HL-60 (cell line): ENCODE measurements at regions not wholly inside any gene's neighbourhood (a gene's known extent, or its start where the extent isn't known, plus 50 kb on each side); places are given as distances from the start of the nearest gene placed in this dataset.

Source experiments
- DNase-seq, 2 experiments: peaks; one replicate each; pipeline ENCODE4 v3.0.0-alpha.2; 2010 to 2020; ENCODE audit warnings: low read depth in 1 of 2, low spot score in 1 of 2
- H3K27ac ChIP-seq: fragments of 250-450 bp; sonication (Bioruptor Pico); replicated peaks from 2 replicates; pipeline ENCODE4 v1.5.1; 2020; ENCODE audit warnings: mild to moderate bottlenecking, moderate library complexity
- H3K27me3 ChIP-seq: fragments of 250-450 bp; sonication (Bioruptor Pico); 2 replicates; pipeline ENCODE4 v1.5.1; 2021; ENCODE audit warnings: mild to moderate bottlenecking, moderate library complexity; ENCODE audit not compliant: insufficient read depth, poor library complexity, severe bottlenecking
- H3K4me3 ChIP-seq: replicated peaks from 2 replicates; pipeline ENCODE4 v1.5.1; 2011; ENCODE audit warnings: mild to moderate bottlenecking, control low read depth, low read length; ENCODE audit not compliant: insufficient read depth
- GABPA ChIP-seq: IDR thresholded peaks from 2 replicates; pipeline ENCODE4 v1.6.1; 2012; ENCODE audit warnings: low read depth
- POLR2AphosphoS5 ChIP-seq: IDR thresholded peaks from 2 replicates; pipeline ENCODE4 v1.6.1; 2012; ENCODE audit warnings: low read depth
- SPI1 ChIP-seq: IDR thresholded peaks from 2 replicates; pipeline ENCODE4 v1.6.1; 2012; ENCODE audit warnings: low read depth, mild to moderate bottlenecking, borderline replicate concordance
- TF ChIP-seq, protein P1 (sequence below): IDR thresholded peaks from 2 replicates; pipeline ENCODE4 v1.6.1; 2012; ENCODE audit warnings: low read depth; ENCODE audit not compliant: insufficient replicate concordance
- TF ChIP-seq, protein P2 (sequence below): IDR thresholded peaks from one replicate; pipeline ENCODE4 v1.5.1; 2011; ENCODE audit warnings: low read length, control low read depth, inconsistent platforms; ENCODE audit not compliant: insufficient read depth

DNA sequence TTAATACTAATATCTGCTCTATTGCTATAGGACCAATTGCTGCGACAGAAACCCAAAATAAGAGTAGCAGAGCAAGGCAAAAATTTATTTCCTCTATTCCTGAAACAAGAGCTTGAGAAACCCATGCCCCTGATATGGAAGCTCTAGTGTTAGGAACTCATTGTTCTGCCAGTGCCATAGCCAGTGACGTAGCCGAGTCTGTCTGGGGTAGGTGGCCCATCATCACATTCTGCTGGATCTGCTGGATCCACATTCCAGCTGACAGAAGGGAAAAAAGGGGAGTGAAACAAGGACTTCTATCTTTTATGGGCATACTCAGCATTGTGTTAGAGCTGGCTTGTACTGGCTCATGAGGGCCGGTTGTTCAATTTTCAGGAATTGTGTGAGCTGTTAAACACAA is 248.9 kb upstream of the MON1B start:
- DNase-seq = no peak
- TF ChIP-seq, protein P1, sequence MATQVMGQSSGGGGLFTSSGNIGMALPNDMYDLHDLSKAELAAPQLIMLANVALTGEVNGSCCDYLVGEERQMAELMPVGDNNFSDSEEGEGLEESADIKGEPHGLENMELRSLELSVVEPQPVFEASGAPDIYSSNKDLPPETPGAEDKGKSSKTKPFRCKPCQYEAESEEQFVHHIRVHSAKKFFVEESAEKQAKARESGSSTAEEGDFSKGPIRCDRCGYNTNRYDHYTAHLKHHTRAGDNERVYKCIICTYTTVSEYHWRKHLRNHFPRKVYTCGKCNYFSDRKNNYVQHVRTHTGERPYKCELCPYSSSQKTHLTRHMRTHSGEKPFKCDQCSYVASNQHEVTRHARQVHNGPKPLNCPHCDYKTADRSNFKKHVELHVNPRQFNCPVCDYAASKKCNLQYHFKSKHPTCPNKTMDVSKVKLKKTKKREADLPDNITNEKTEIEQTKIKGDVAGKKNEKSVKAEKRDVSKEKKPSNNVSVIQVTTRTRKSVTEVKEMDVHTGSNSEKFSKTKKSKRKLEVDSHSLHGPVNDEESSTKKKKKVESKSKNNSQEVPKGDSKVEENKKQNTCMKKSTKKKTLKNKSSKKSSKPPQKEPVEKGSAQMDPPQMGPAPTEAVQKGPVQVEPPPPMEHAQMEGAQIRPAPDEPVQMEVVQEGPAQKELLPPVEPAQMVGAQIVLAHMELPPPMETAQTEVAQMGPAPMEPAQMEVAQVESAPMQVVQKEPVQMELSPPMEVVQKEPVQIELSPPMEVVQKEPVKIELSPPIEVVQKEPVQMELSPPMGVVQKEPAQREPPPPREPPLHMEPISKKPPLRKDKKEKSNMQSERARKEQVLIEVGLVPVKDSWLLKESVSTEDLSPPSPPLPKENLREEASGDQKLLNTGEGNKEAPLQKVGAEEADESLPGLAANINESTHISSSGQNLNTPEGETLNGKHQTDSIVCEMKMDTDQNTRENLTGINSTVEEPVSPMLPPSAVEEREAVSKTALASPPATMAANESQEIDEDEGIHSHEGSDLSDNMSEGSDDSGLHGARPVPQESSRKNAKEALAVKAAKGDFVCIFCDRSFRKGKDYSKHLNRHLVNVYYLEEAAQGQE = no peak
- Histone ChIP-seq H3K27me3 (no peaks in the 10 kb centered on the region), H3K4me3 (no peak overlapping the region), H3K27ac (no peak overlapping the region)

DNA sequence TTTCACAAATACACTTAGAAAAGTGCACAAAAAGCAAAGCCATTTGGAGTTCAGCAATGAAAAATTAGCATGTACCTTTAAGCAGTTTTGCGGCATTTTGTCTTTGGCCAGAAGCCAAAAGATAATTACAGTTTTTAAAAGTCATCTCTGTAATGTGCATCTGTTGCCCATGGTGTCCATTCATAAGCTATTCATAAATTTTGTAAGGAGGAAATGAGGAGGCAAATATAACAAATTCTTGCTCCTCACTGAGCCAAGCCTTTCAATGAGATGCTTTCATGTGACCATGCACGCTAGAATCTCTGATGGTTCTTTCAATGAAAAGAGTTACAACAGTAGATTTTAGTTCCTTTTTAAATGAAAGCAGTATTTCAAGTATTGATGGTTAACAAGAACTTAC is 247.1 kb upstream of the MON1B start:
- H3K27me3 ChIP-seq = no peaks in the 10 kb centered on the region
- DNase-seq = no peak
- TF ChIP-seq, protein P1 = no peak
- TF ChIP-seq SPI1 = no peak
- TF ChIP-seq, protein P2, sequence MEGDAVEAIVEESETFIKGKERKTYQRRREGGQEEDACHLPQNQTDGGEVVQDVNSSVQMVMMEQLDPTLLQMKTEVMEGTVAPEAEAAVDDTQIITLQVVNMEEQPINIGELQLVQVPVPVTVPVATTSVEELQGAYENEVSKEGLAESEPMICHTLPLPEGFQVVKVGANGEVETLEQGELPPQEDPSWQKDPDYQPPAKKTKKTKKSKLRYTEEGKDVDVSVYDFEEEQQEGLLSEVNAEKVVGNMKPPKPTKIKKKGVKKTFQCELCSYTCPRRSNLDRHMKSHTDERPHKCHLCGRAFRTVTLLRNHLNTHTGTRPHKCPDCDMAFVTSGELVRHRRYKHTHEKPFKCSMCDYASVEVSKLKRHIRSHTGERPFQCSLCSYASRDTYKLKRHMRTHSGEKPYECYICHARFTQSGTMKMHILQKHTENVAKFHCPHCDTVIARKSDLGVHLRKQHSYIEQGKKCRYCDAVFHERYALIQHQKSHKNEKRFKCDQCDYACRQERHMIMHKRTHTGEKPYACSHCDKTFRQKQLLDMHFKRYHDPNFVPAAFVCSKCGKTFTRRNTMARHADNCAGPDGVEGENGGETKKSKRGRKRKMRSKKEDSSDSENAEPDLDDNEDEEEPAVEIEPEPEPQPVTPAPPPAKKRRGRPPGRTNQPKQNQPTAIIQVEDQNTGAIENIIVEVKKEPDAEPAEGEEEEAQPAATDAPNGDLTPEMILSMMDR = no peak
- TF ChIP-seq POLR2AphosphoS5 = no peak
- no peak for TF ChIP-seq GABPA
- no peak overlapping the region for H3K27ac ChIP-seq
- no peak overlapping the region for H3K4me3 ChIP-seq

DNA sequence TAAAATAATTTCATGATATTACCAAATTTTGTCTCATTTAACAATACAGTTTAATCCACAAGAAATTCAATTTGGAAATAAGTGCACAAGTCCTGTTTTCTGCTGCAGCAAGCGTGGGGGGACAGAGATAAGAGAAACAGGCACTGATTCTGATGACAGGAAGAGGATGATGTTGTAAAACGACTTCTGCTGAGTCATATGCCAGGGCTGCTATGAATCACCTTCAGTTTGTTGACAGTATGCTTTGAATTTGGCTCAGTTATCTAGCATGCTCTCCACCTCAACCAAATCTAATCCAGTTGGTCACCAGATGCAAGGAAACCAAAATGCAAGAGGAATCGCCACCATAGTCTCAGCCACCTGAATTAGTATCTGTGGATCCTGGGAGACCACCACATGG is 244.1 kb upstream of the MON1B start:
- H3K4me3 ChIP-seq = no peak overlapping the region
- TF ChIP-seq GABPA = no peak
- TF ChIP-seq SPI1 = no peak
- TF ChIP-seq, protein P2 = no peak
- TF ChIP-seq POLR2AphosphoS5 = no peak
- TF ChIP-seq, protein P1 = no peak
- H3K27me3 ChIP-seq = no peaks in the 10 kb centered on the region
- no peak overlapping the region for H3K27ac ChIP-seq
- peak in 1 of 2 experiments; percentile 7 for DNase-seq

DNA sequence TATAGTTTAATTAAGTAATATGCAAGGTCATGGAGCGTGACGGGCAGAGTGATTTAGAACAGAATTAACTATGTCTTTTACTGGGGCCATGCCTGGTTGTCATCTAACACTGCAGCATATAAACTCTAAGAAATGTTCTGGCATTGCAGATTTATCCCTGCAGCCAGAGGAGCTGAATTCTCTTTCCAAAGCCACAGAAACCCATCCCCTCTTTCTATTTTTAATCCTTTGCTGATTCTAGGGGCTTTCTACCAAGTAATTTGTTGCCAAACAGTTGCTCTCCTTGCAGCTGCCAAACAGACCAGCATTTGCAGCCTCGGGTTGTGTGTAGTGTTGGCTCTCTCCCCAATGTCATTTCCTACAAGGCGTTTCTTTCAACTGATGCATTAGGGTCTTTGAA is 243.2 kb upstream of the MON1B start:
- Histone ChIP-seq H3K4me3 (no peak overlapping the region), H3K27me3 (no peaks in the 10 kb centered on the region), H3K27ac (no peak overlapping the region)
- DNase-seq = no peak
- TF ChIP-seq POLR2AphosphoS5 (no peak), SPI1 (no peak), GABPA (no peak)
- TF ChIP-seq, protein P1 = no peak
- TF ChIP-seq, protein P2 = no peak
